GM18519 (cell line): ENCODE measurements at regions not wholly inside any gene's neighbourhood (a gene's known extent, or its start where the extent isn't known, plus 50 kb on each side); places are given as distances from the start of the nearest gene placed in this dataset.

Experiments
- ATAC-seq: cut with Tn5 transposase; IDR thresholded peaks from one replicate; pipeline ENCODE4 v1.9.1; 2021; ENCODE audit warnings: mild to moderate bottlenecking, moderate library complexity; ENCODE audit not compliant: unreplicated experiment, low FRiP score

DNA sequence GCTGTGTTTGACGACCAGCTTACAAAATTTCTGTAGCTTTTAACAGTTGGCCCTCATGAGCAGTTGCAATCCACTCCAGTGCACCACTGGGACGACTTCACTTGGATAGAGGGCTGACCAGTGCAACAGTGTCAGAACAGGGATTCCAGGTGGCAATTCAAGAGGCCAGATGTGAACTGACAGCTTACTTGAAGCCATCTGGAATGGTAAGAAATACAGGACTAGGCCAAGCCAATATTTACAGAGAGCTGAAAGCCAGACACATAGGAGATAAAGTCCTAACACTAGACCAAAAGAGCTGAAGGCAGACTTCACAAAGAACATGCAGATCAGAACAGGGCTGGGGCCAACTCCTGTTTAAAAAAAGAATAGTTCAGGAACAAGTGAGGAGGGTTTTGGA is 93.5 kb upstream of the NFIA start:
- ATAC-seq, result no peak

DNA sequence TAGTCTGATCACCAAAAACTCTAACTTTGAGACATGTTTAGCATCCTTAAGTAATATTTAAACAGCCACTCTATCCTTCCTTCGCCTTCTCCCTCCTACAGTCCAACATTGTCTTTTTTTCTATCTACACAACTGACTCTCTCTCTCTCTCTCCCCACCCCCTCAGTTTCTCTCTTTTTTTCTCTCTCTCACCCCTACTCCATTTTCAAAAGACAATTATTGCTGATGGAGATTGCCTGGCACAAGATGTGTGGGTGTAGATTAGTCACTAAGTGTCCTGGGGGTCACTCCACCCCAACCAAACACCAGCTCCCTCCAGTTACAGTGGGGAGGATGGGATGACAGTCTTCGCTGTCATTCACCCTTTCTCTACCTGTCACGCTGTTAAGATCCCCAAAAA is 94.5 kb upstream of the NFIA start:
- ATAC-seq, result no peak

GRCh38 chr1:60984062-60984799 is 98.1 kb upstream of the NFIA start:
- no peak for ATAC-seq

DNA sequence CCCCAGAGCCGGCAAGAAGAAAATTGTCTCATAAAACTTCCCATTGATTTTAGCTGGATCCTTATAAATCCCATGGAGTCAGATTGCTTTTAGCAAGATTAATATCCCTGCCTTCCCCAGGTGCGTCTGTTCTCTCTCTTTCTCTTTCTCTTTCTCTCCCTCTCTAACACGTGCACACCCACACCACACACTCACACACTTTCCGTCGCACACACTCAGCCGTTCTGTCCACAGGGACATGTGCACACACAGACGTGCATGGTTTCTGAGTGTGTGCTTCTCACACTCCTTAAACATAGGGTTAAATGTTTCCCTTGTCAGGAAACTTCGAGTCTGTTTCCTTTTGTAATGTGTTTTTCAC is 98.7 kb upstream of the NFIA start:
- no peak for ATAC-seq

GRCh38 chr1:60982539-60982938 is 99.8 kb upstream of the NFIA start:
- ATAC-seq, result no peak

DNA sequence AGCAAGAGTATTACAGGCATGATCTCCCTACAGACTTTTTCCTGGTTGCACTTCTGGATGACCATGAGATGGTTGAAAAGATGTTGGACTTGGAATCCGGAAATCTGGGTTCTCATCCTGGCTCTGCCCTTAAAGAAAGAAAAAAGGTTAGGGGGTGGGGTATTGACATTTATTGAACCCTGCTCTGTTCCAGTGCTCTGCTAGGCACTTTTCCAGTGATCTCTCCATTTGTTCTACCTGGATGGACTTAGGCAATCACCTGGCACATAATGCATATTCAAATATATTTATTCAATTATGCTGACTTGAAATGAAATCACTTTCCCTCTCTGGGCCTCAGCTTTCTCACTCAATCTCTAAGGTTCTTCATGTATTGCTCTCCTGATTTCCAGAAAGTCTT is 101.0 kb upstream of the NFIA start:
- no peak for ATAC-seq

DNA sequence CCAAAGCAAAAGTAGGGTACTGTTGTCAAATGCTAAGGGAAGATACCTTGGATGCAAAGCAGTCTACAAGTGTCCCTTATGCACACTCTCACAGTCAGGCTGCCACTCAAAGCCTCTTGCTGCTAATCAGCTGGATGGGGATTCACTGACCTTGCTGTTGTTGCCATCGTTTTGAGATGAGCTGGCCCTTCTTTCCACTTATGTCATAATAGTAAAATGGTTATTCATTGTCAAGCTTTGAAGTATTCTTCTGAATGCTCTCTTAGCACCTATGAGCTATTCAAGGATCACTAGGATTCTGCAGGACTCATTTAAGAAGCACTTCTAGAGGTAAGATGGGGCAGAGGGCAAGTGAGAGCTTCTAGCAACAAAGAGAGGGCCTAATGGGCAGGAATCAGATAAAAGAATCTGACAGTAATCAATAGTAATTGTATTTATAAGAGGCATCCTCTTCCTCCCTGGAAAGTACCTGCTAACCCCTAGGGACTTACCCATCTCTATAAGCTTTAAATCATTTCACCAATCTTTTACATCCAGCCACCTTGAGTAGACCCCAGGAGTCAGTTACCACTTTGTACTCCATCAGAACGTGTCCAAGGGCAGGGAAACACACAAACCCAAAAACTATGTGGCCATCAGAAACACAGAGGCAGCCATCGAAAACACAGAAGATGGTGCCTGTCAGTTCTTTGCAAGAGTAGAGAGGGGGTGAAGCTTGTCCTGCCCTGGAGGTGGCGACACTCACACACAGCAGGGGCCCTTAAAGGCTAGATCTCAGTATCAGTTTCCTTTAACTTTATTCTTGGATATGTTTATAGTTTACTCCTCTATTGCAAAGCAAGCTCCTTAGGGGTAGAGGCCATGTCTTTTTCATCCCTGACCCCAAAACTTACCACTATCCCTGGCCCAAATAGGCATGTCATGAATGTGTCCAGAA is 103.7 kb upstream of the NFIA start:
- peak; percentile 74 for ATAC-seq

DNA sequence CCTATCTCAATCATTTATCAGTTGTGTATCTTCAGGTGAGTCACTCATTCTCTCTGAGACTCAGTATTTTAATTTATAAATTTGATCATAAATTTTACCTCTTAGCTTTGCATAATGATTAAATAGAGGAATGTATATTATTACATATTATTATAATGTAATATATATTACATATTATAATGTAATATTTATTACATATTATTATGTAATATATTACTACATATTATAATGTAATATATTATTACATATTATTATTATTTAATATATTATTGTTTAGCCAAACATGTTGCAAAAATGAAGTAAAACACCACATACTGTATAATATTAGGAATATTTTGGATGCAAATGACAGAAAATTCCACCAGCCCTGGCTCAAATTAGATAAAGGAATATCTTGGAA is 104.7 kb upstream of the NFIA start:
- ATAC-seq, result no peak

GRCh38 chr1:60974524-60975372 is 107.6 kb upstream of the NFIA start:
- no peak for ATAC-seq

DNA sequence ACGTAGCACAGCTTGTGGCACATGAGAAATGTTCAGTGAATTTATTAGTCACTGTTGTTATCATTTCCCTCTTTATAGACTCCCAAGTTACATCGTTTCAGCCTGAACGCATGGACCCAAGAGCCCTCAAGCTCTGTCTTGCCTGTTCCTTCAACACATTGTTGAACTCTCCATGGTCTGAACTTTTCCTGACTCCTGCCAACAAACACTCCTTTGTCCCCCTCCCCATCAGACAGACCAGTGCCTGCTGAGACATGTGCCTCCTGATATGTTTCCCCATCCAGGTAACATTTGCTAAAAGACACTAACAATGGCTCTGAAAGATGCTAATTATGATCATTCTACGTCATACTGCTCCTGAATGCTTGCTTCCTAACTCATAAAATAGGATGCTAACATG is 108.7 kb upstream of the NFIA start:
- no peak for ATAC-seq

GRCh38 chr1:60972841-60973364 is 109.5 kb upstream of the NFIA start:
- no peak for ATAC-seq

DNA sequence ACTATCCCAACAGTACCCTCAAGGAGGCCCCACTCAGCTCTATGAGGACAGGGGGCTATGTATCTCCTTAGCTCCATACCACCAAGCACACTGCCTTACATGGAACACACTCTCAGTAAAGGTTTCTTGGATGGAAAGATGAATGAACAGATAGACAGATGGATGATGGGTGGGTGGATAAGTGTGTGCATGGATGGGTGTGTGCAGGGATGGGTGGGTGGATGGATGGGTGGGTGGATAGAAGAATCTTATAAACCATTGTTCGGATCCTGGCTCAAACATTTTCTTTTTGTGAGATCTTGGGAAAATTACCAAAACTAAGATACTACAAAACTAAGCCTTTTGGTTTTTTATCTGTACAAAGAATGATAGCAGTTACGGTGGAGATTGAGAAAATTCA is 111.0 kb upstream of the NFIA start:
- ATAC-seq, result no peak

DNA sequence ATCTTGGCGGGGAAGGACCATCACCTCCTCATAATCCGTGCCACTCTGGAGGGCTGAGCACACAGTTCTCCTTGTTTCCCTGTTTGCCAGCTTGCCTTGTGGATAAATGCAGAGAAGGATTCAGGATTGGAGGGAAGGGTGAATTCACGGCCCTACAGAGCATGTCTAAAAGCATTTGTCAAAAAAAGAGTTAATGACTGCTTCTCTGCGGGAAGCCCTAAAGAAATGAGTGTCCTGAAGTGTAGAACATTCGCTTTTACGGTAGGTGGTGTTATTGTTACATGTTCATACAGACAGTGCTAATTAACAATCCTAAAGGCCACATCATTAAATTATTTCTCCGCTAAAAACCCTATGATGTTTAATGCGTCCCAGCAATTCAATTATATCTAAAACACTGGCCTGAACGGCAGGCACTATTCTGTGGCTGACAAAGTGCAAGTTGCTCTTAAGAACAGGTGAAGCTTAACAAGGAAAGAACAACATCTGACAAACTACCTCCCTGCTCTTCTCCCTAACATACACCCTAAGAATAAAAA is 112.3 kb upstream of the NFIA start:
- no peak for ATAC-seq

GRCh38 chr1:60965280-60965854 is 117.0 kb upstream of the NFIA start:
- no peak for ATAC-seq

DNA sequence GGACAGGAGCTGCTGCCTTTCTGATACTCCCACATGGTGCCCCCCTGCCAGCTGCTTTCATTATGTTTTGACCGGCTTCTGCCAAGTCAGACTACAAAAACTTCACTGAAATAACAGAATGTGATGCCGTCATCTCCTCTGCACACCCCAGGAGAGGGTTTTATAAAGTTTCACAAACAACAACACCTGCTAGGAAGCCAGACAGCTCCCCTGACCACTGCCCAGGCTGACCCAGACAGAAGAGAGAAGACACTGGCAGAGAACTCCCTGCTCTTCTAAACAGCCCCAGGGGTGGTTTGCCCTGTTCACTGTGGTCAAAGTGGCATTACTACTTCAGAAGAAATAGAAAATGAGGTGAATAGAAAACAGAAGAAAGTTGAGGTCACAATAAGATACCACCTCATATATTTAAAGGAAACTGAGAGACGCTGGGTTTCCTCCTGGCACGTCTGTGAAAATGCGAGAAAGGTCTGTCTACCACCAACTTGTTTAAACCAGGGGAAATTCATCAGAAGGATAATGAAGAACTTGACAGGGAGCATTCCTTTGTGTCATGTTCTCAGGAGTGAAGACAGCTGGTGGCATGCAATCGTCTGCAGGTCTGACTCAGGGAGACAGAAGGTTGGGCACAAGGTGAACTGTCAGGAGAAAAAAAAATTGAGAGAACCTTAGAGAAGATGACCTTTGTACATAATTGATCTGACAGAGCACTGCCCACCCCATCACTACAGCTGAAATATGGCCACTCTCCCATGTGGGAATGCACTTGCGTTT is 119.0 kb upstream of the NFIA start:
- ATAC-seq, result no peak

DNA sequence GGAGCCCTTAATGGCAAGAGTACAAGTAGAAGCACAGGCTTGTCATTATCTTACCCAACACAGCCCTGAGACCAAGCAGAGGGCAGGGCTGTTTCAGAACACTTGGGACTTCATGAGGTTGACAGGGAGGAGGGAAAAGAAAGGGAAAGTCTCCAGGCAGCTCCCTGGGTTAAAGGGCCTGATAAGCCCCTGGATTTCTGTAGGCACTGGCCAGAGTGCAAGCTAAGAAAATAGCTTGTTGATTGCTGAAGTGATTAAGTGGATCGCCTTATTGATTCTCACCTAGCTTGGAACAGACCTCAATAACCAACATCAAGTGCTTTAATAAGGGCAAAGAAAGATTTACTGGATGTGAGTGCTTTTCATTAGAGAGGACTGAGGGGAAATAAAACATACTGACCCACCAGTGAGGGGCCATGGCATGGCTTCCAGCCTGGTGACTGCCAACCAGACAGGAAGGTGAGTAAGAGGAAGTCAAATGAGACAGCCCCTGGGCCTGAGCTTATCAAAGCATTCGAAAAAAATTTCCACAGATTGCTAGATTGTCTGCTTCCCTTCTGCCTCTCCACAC is 121.4 kb upstream of the NFIA start:
- no peak for ATAC-seq

GRCh38 chr1:60959701-60960100 is 122.7 kb upstream of the NFIA start:
- ATAC-seq, result no peak

DNA sequence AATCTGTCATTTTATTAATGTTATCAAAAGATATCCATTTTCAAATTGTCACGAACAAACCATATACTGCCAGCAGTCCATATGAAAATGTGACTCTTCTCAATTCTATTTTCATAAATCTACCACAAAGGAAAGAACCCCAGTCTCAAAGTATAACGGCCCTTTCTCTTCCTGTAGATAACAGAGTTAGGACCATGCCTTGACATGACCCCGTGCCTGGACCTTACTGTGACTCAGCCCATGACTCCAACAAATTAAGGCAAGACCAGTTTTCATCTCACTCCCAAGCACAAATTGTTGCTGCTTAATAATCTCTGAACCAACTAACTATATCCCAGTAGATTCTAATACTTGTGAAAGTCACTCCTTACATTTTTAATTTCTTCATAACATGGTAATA is 124.4 kb upstream of the NFIA start:
- no peak for ATAC-seq

DNA sequence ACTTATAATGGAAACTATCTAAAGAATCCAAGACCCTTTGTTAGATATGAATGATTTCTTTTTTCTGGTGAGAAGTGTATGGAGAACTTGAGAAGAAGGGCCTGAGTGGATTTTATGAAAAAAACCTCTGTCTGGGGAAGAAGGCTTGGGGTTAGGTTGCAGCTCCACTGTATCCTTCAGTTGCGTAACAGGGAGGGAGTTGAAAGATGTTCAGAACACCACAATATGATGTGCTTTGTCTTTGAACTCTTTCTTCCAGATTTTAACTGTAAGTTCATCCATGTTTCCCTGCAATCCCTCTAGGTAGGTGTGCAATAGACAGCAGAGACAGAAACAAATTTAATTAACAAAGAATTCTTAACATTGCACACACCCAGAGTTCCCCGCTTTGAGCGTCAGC is 125.8 kb upstream of the NFIA start:
- no peak for ATAC-seq
